Gastrocnemius medialis (tissue), 4 donors: ENCODE measurements at regions not wholly inside any gene's neighbourhood (a gene's known extent, or its start where the extent isn't known, plus 50 kb on each side); places are given as distances from the start of the nearest gene placed in this dataset.

Source experiments
- ATAC-seq, 2 donors: fragments of 150-250 bp; one replicate each; pipeline ENCODE4 v1.9.1; 2016
- DNase-seq, 2 donors: peaks; one replicate each; pipeline ENCODE4 v3.0.0-alpha.2; 2019
- H3K27ac ChIP-seq, 4 donors: fragments of 200-600 bp; sonication (generic); 1 replicate in 1 of 4; 2 replicates in 3 of 4; pipeline ENCODE4 v1.5.1; 2016 to 2018; ENCODE audit warnings: mild to moderate bottlenecking in 2 of 4, moderate library complexity in 1 of 4
- H3K27me3 ChIP-seq, 3 donors: fragments of 200-600 bp; sonication (generic) in 2 of 3; 1 replicate in 1 of 3; 2 replicates in 2 of 3; pipeline versions ENCODE4 v1.5.1 to v1.6.0; 2016 to 2019; ENCODE audit warnings: mild to moderate bottlenecking in 1 of 3, moderate library complexity in 1 of 3
- H3K36me3 ChIP-seq, 2 donors: fragments of 200-600 bp; sonication (generic) in 1 of 2; one replicate each; pipeline ENCODE4 v1.5.1; 2017 to 2018
- H3K4me1 ChIP-seq, 2 donors: fragments of 200-600 bp; sonication (generic) in 1 of 2; one replicate each; pipeline ENCODE4 v1.5.1; 2016 to 2017; ENCODE audit warnings: mild to moderate bottlenecking in 2 of 2
- H3K4me3 ChIP-seq, 4 donors: fragments of 200-600 bp; sonication (generic) in 3 of 4; 1 replicate in 1 of 4; 2 replicates in 3 of 4; pipeline ENCODE4 v1.5.1; 2016 to 2019; ENCODE audit warnings: mild to moderate bottlenecking in 2 of 4
- H3K9me3 ChIP-seq, 3 donors: fragments of 200-600 bp; sonication (generic) in 2 of 3; 1 replicate in 1 of 3; 2 replicates in 2 of 3; pipeline ENCODE4 v1.5.1; 2016 to 2019
- POLR2A ChIP-seq, 2 donors: fragments of 450-650 bp; IDR thresholded peaks; one replicate each; pipeline ENCODE4 v1.6.1; 2017; ENCODE audit warnings: antibody characterized with exemption in 2 of 2, mild to moderate bottlenecking in 2 of 2, moderate library complexity in 2 of 2
- in situ Hi-C, 4 donors: fragments of 200-750 bp; cut with MboI; loops; one replicate each; pipeline versions ENCODE4 v1.15.0 to v1.8.0; 2017; ENCODE audit warnings: low sequenced_read_pairs in 4 of 4
- intact Hi-C: fragments of 100-400 bp; cut with DNase I; formaldehyde crosslinking; loops from one replicate; pipeline ENCODE4 v1.15.1; 2023; ENCODE audit warnings: low total_unique reads
- TF ChIP-seq, protein P1 (sequence below), 5 experiments: fragments of 450-650 bp in 3 of 5; fragments of 200-600 bp in 2 of 5; sonication (generic) in 2 of 5; IDR thresholded peaks in 4 of 5; conservative IDR thresholded peaks in 1 of 5; 1 replicate in 4 of 5; 2 replicates in 1 of 5; pipeline ENCODE4 v1.5.1; 2016 to 2019; ENCODE audit warnings: antibody characterized with exemption in 5 of 5, mild to moderate bottlenecking in 3 of 5, moderate library complexity in 3 of 5

- H3K36me3 ChIP-seq: no peaks in the 10 kb centered on the region
- H3K4me1 ChIP-seq: peaks cover 0 to 9% of the 10 kb centered on the region in 2 donors
- in situ Hi-C loops: no loop called here
- ATAC-seq (peak in 1 of 2 donors; percentile 31), DNase-seq (no peak)
- no peak overlapping the region for H3K27ac ChIP-seq
- H3K4me3 ChIP-seq: no peak overlapping the region
- no peaks in the 10 kb centered on the region for H3K27me3 ChIP-seq
- intact Hi-C loops: no loop called here
- H3K9me3 ChIP-seq: no peaks in the 10 kb centered on the region
- TF ChIP-seq POLR2A (IDR thresholded peaks at IDR 0.05): no peak
- TF ChIP-seq, protein P1, sequence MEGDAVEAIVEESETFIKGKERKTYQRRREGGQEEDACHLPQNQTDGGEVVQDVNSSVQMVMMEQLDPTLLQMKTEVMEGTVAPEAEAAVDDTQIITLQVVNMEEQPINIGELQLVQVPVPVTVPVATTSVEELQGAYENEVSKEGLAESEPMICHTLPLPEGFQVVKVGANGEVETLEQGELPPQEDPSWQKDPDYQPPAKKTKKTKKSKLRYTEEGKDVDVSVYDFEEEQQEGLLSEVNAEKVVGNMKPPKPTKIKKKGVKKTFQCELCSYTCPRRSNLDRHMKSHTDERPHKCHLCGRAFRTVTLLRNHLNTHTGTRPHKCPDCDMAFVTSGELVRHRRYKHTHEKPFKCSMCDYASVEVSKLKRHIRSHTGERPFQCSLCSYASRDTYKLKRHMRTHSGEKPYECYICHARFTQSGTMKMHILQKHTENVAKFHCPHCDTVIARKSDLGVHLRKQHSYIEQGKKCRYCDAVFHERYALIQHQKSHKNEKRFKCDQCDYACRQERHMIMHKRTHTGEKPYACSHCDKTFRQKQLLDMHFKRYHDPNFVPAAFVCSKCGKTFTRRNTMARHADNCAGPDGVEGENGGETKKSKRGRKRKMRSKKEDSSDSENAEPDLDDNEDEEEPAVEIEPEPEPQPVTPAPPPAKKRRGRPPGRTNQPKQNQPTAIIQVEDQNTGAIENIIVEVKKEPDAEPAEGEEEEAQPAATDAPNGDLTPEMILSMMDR (IDR thresholded peaks at IDR 0.05 in 4 of 5, conservative IDR thresholded peaks at IDR 0.05 in 1 of 5): no peak
Observed at GRCh38 chr15:85891470-85891869, 96.7 kb upstream of the KLHL25 start.

- H3K27ac ChIP-seq: no peak overlapping the region
- H3K4me1 ChIP-seq: peaks cover 0 to 2% of the 10 kb centered on the region in 2 donors
- DNase-seq: no peak
- no peaks in the 10 kb centered on the region for H3K9me3 ChIP-seq
- ATAC-seq: no peak
- H3K27me3 ChIP-seq: no peaks in the 10 kb centered on the region
- H3K4me3 ChIP-seq: no peak overlapping the region
- no peaks in the 10 kb centered on the region for H3K36me3 ChIP-seq
- in situ Hi-C loops: no loop called here
- TF ChIP-seq, protein P1 (IDR thresholded peaks at IDR 0.05 in 4 of 5, conservative IDR thresholded peaks at IDR 0.05 in 1 of 5): no peak
- TF ChIP-seq POLR2A (IDR thresholded peaks at IDR 0.05): no peak
- intact Hi-C loops: no loop called here
Observed at GRCh38 chr15:85892232-85892631, 97.5 kb upstream of the KLHL25 start.

- H3K27ac ChIP-seq: no peak overlapping the region
- in situ Hi-C loops (no loop called here), intact Hi-C loops (no loop called here)
- no peak for ATAC-seq
- H3K36me3 ChIP-seq: no peaks in the 10 kb centered on the region
- DNase-seq: no peak
- no peaks in the 10 kb centered on the region for H3K9me3 ChIP-seq
- H3K4me1 ChIP-seq: no peaks in the 10 kb centered on the region
- H3K27me3 ChIP-seq: no peaks in the 10 kb centered on the region
- no peak overlapping the region for H3K4me3 ChIP-seq
- TF ChIP-seq, protein P1 (IDR thresholded peaks at IDR 0.05 in 4 of 5, conservative IDR thresholded peaks at IDR 0.05 in 1 of 5): no peak
- no peak for TF ChIP-seq POLR2A (IDR thresholded peaks at IDR 0.05)
Observed at GRCh38 chr15:85897207-85897894, 102.6 kb upstream of the KLHL25 start.

- intact Hi-C loops: no loop called here
Observed at GRCh38 chr15:85897895-85898717, 103.4 kb upstream of the KLHL25 start.

More at GRCh38 chr15:85897895-85898717, 103.4 kb upstream of the KLHL25 start:
- Histone ChIP-seq H3K4me1 (no peaks in the 10 kb centered on the region), H3K36me3 (no peaks in the 10 kb centered on the region), H3K27ac (no peak overlapping the region), H3K4me3 (no peak overlapping the region), H3K9me3 (no peaks in the 10 kb centered on the region), H3K27me3 (no peaks in the 10 kb centered on the region)
- in situ Hi-C loops: no loop called here
- no peak for TF ChIP-seq POLR2A (IDR thresholded peaks at IDR 0.05)
- TF ChIP-seq, protein P1 (IDR thresholded peaks at IDR 0.05 in 4 of 5, conservative IDR thresholded peaks at IDR 0.05 in 1 of 5): no peak
- DNase-seq (no peak), ATAC-seq (no peak)
